Body of pancreas (tissue), 4 donors: ENCODE measurements at regions not wholly inside any gene's neighbourhood (a gene's known extent, or its start where the extent isn't known, plus 50 kb on each side); places are given as distances from the start of the nearest gene placed in this dataset.

Experiments
- CTCF ChIP-seq, 7 experiments: fragments of 450-650 bp in 4 of 7; fragments of 200-600 bp in 3 of 7; sonication (generic) in 3 of 7; IDR thresholded peaks; one replicate each; pipeline ENCODE4 v1.5.1; 2016 to 2019; ENCODE audit warnings: antibody characterized with exemption in 7 of 7
- POLR2A ChIP-seq, 3 donors: fragments of 450-650 bp; IDR thresholded peaks; one replicate each; pipeline ENCODE4 v1.6.1; 2016; ENCODE audit warnings: antibody characterized with exemption in 3 of 3, mild to moderate bottlenecking in 2 of 3

- TF ChIP-seq CTCF (IDR thresholded peaks at IDR 0.05) (no peak), POLR2A (IDR thresholded peaks at IDR 0.05) (no peak)
Observed at GRCh38 chr2:160649698-160650097, 156.1 kb upstream of the RBMS1 start.
